ENCODE measurements at regions not wholly inside any gene's neighbourhood (a gene's known extent, or its start where the extent isn't known, plus 50 kb on each side); places are given as distances from the start of the nearest gene placed in this dataset.

DNA sequence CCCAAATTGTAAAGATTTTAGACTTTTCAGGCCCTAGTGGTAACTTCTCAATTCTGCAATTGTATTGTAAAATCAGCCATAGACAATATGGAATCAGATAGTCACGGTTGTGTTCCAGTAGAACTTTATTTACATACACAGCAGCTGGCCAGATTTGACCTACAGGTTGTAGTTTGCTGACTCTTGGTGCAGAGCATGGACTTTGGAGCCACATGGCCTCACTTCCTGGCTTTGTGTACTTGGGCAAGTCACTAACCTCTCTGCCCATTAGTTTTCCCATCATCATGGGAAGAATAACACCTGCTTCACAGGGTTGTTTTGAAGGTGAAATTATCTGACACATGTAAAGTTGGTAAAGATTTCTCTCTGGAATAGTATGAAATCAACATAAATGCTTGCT, 147.6 kb downstream of the TMEM200C start:
- no peaks in the 10 kb centered on the region for H3K9me3 Mint-ChIP-seq
- no peak for DNase-seq
- no peaks in the 10 kb centered on the region for H3K4me1 Mint-ChIP-seq
- no peaks in the 10 kb centered on the region for H3K36me3 Mint-ChIP-seq (ENCODE audit: low read depth)
- ChIA-PET POLR2A (no interaction called here), CTCF (no interaction called here)
- no peak overlapping the region for H3K4me3 Mint-ChIP-seq
- H3K27me3 Mint-ChIP-seq = no peaks in the 10 kb centered on the region
- no peak overlapping the region for H3K27ac Mint-ChIP-seq

DNA sequence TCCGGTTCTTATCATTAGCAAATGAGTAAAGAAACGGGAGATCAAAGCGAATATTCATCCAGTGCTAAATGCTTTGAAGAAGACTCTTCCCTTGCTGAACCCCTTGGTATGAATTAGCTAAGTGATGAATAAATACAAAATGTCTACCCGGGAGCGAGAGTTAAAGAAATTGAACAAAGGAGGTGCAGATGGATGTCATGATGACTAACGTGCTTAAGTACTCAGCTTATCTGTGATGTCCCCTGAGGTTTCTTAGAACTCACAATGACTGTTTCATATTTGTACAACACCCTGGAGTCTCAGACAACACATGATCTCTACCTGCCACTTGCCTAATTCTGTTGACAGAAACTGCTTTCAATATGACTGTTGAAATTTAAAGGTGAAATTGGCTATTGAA, 148.5 kb downstream of the TMEM200C start:
- CTCF ChIA-PET = no interaction called here

DNA sequence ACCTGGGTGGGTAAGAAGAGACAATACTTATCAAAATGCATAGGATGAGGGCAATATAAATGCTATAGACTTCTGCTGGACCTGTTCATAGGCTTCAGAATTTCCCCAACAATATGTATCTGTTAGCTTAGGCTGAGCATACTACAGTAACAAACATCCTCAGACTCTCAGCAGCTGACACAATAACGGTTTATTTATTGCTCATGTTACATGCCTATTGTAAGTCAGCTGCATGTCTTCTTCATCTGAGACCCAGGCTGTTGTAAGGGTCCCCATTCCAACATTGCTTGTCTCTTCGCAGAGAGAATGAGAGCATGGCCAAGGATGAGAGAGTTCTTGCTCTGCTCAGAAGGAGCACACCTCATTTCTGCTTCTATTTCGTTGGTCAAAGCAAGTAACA, 150.7 kb downstream of the TMEM200C start:
- Mint-ChIP-seq H3K27ac (no peak overlapping the region), H3K9me3 (no peaks in the 10 kb centered on the region), H3K4me1 (no peaks in the 10 kb centered on the region), H3K4me3 (no peak overlapping the region), H3K36me3 (ENCODE audit: low read depth) (no peaks in the 10 kb centered on the region), H3K27me3 (no peaks in the 10 kb centered on the region)
- no peak for DNase-seq
- ChIA-PET POLR2A (no interaction called here), CTCF (no interaction called here)

More for the DNA sequence above, 148.5 kb downstream of the TMEM200C start:
- Mint-ChIP-seq H3K36me3 (ENCODE audit: low read depth) (no peaks in the 10 kb centered on the region), H3K4me3 (no peak overlapping the region), H3K27me3 (no peaks in the 10 kb centered on the region), H3K4me1 (no peaks in the 10 kb centered on the region), H3K27ac (no peak overlapping the region), H3K9me3 (no peaks in the 10 kb centered on the region)
- no peak for DNase-seq
- POLR2A ChIA-PET = no interaction called here

- H3K36me3 Mint-ChIP-seq (ENCODE audit: low read depth) = no peaks in the 10 kb centered on the region
- POLR2A ChIA-PET = no interaction called here
- H3K27ac Mint-ChIP-seq = no peak overlapping the region
- no peaks in the 10 kb centered on the region for H3K27me3 Mint-ChIP-seq
- DNase-seq = no peak
- H3K9me3 Mint-ChIP-seq = no peaks in the 10 kb centered on the region
- H3K4me3 Mint-ChIP-seq = no peak overlapping the region
- CTCF ChIA-PET = no interaction called here
- no peaks in the 10 kb centered on the region for H3K4me1 Mint-ChIP-seq
These were observed 156.8 kb downstream of the TMEM200C start for GRCh38 chr18:5738526-5738925.

- Mint-ChIP-seq H3K27ac (no peak overlapping the region), H3K4me3 (no peak overlapping the region), H3K27me3 (no peaks in the 10 kb centered on the region), H3K4me1 (no peaks in the 10 kb centered on the region), H3K36me3 (ENCODE audit: low read depth) (no peaks in the 10 kb centered on the region), H3K9me3 (peaks cover 4% of the 10 kb centered on the region)
- no peak for DNase-seq
- ChIA-PET POLR2A (no interaction called here), CTCF (no interaction called here)
These were observed 163.0 kb downstream of the TMEM200C start for GRCh38 chr18:5732318-5732717.

GRCh38 chr18:5729983-5730699, 165.2 kb downstream of the TMEM200C start:
- CTCF ChIA-PET = no interaction called here
- H3K36me3 Mint-ChIP-seq (ENCODE audit: low read depth) = no peaks in the 10 kb centered on the region
- POLR2A ChIA-PET = no interaction called here

GRCh38 chr18:5728531-5728930, 166.8 kb downstream of the TMEM200C start:
- no peaks in the 10 kb centered on the region for H3K27me3 Mint-ChIP-seq
- CTCF ChIA-PET = no interaction called here
- H3K4me1 Mint-ChIP-seq = no peaks in the 10 kb centered on the region
- peaks cover 4% of the 10 kb centered on the region for H3K9me3 Mint-ChIP-seq
- no peak overlapping the region for H3K4me3 Mint-ChIP-seq
- no peak for DNase-seq
- POLR2A ChIA-PET = no interaction called here
- H3K36me3 Mint-ChIP-seq (ENCODE audit: low read depth) = no peaks in the 10 kb centered on the region
- H3K27ac Mint-ChIP-seq = no peak overlapping the region

More at GRCh38 chr18:5729983-5730699, 165.2 kb downstream of the TMEM200C start:
- no peak for DNase-seq
- peaks cover 4% of the 10 kb centered on the region for H3K9me3 Mint-ChIP-seq
- no peak overlapping the region for H3K27ac Mint-ChIP-seq
- no peaks in the 10 kb centered on the region for H3K27me3 Mint-ChIP-seq
- H3K4me3 Mint-ChIP-seq = no peak overlapping the region
- H3K4me1 Mint-ChIP-seq = no peaks in the 10 kb centered on the region

GRCh38 chr18:5726011-5726410, 169.3 kb downstream of the TMEM200C start:
- no peaks in the 10 kb centered on the region for H3K4me1 Mint-ChIP-seq
- H3K27ac Mint-ChIP-seq = no peak overlapping the region
- POLR2A ChIA-PET = no interaction called here
- H3K36me3 Mint-ChIP-seq (ENCODE audit: low read depth) = no peaks in the 10 kb centered on the region
- H3K27me3 Mint-ChIP-seq = no peaks in the 10 kb centered on the region
- H3K9me3 Mint-ChIP-seq = peaks cover 1% of the 10 kb centered on the region
- CTCF ChIA-PET = no interaction called here
- no peak overlapping the region for H3K4me3 Mint-ChIP-seq
- no peak for DNase-seq

- POLR2A ChIA-PET = no interaction called here
- Mint-ChIP-seq H3K4me1 (no peaks in the 10 kb centered on the region), H3K27me3 (no peaks in the 10 kb centered on the region), H3K36me3 (ENCODE audit: low read depth) (no peaks in the 10 kb centered on the region), H3K27ac (no peak overlapping the region), H3K9me3 (peaks cover 2% of the 10 kb centered on the region), H3K4me3 (no peak overlapping the region)
- CTCF ChIA-PET = no interaction called here
- no peak for DNase-seq
These were observed 173.4 kb downstream of the TMEM200C start for GRCh38 chr18:5721924-5722323.

DNA sequence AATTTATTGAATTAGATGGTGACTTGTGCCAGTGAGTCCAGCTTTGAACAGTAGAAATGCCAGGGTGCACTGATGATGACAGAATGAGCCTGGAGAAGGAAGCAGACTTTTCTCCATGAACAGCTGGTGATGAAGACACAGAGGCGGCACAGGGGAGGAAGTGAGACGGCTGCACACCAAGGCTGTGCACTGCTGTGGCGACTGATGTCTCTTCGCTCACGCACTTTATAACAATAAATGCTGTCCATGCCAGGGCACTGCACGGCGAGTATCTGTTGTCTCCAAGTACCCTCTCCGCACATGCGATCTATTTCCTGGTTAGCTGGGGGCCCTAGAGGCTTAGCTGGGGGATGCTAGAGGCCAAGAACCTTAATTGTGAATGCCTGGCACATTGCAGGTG, 175.2 kb downstream of the TMEM200C start:
- H3K27me3 Mint-ChIP-seq = no peaks in the 10 kb centered on the region
- H3K36me3 Mint-ChIP-seq (ENCODE audit: low read depth) = no peaks in the 10 kb centered on the region
- H3K27ac Mint-ChIP-seq = no peak overlapping the region
- H3K4me1 Mint-ChIP-seq = no peaks in the 10 kb centered on the region
- no peak overlapping the region for H3K4me3 Mint-ChIP-seq
- POLR2A ChIA-PET = no interaction called here
- no peak for DNase-seq
- CTCF ChIA-PET = no interaction called here
- H3K9me3 Mint-ChIP-seq = peaks cover 2% of the 10 kb centered on the region

DNA sequence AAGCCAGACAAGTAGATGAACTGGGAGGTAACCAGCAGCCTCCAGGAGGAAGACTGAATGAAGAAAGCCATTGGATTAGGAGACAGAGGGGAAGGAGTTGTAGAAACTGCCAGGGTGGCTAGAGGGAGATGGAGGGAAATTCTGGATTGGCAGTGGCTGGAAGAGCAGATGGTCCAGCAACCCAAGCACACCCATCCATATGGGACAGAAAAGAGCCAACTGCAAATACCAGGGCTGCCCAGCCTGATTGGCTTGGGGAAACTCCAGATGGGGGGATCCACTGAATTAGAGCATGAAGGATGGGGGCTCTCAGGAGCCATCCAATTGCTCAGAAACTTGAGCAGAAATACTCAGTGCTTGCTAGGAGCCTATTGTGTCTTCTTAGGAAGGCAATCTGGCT, 173.5 kb upstream of the EPB41L3 start:
- Mint-ChIP-seq H3K4me3 (no peak overlapping the region), H3K27me3 (no peaks in the 10 kb centered on the region), H3K27ac (no peak overlapping the region), H3K9me3 (peaks cover 2% of the 10 kb centered on the region), H3K4me1 (no peaks in the 10 kb centered on the region), H3K36me3 (ENCODE audit: low read depth) (no peaks in the 10 kb centered on the region)
- DNase-seq = no peak
- ChIA-PET CTCF (no interaction called here), POLR2A (no interaction called here)

DNA sequence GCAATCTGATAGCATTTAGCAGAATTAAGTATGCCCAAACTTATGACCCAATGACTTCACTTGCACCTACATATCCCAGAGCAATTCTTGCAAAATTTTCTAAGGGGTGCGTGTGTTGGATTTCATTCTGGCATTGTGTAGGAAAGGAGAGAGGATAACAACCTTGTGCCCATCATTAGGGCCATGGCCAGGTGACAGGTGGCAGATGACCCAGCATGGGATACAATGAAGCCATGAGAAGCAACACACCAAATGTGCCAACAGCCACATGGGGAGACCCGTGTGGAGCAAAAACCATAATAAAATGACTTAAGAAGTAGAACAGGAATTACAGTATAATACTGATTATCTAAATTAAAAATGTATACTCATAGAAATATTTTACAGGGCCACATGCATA, 166.9 kb upstream of the EPB41L3 start:
- Mint-ChIP-seq H3K36me3 (ENCODE audit: low read depth) (no peaks in the 10 kb centered on the region), H3K27me3 (no peaks in the 10 kb centered on the region), H3K4me3 (no peak overlapping the region), H3K27ac (no peak overlapping the region), H3K4me1 (no peaks in the 10 kb centered on the region), H3K9me3 (no peaks in the 10 kb centered on the region)
- no peak for DNase-seq
- POLR2A ChIA-PET = no interaction called here
- CTCF ChIA-PET = no interaction called here

DNA sequence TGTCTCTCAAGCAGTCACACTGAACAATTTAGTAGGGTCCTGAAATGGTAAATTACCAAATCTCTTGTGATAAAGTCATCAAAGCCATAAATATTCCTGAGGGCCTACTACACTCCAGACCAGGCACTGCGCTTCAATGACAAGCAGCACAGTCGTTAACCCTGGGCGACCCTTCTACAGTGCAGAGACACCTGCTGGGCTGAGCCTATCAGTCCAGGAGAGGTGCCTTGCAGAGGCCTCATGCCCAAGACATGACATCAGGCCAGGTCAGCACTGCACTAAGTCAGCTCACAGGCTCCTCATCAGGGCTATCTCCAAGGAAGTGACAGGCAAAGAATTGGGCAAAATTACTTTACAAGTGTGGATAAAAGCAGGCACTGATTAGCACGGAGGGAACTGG, 166.4 kb upstream of the EPB41L3 start:
- CTCF ChIA-PET = no interaction called here
- POLR2A ChIA-PET = no interaction called here
- H3K4me1 Mint-ChIP-seq = no peaks in the 10 kb centered on the region
- no peak overlapping the region for H3K4me3 Mint-ChIP-seq
- H3K36me3 Mint-ChIP-seq (ENCODE audit: low read depth) = no peaks in the 10 kb centered on the region
- no peak for DNase-seq
- no peak overlapping the region for H3K27ac Mint-ChIP-seq
- no peaks in the 10 kb centered on the region for H3K9me3 Mint-ChIP-seq
- H3K27me3 Mint-ChIP-seq = no peaks in the 10 kb centered on the region

DNA sequence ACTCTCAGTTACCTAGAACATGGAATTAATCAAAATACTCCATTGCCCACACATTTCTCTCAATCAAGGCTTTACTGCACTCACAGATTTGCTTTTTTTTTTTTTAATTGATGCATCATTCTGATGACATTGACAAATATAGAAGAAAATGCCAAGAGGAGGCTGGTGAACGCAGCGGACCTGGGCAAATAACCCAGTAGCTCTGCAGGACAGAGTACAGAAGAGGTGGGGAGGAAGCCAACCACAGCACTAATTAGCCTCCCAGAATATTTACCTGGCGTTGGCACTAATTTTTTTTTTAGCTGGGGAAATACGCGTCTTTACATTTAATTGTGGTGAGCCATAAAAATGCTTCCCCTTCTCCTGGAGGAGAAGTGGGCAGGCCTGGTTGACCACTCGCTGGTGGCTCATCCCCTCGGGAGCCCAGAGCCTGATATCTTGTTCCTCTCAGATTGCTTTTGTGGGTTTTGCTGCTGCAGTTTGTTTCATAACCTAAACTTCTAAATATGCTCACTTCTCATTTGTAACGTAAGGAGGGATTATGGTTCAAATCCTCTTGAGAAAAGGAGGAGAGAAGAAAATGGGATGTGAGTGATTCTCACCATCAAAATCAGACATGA, 165.8 kb upstream of the EPB41L3 start:
- Mint-ChIP-seq H3K36me3 (ENCODE audit: low read depth) (no peaks in the 10 kb centered on the region), H3K4me3 (no peak overlapping the region), H3K9me3 (no peaks in the 10 kb centered on the region), H3K27me3 (no peaks in the 10 kb centered on the region), H3K4me1 (no peaks in the 10 kb centered on the region), H3K27ac (no peak overlapping the region)
- ChIA-PET CTCF (no interaction called here), POLR2A (no interaction called here)
- no peak for DNase-seq
